Breast epithelium (tissue), 3 donors: ENCODE measurements at regions not wholly inside any gene's neighbourhood (a gene's known extent, or its start where the extent isn't known, plus 50 kb on each side); places are given as distances from the start of the nearest gene placed in this dataset.

Experiments used
- POLR2A ChIP-seq: fragments of 450-650 bp; IDR thresholded peaks from one replicate; pipeline ENCODE4 v1.6.1; 2016; ENCODE audit warnings: antibody characterized with exemption, mild to moderate bottlenecking, moderate library complexity
- POLR2AphosphoS5 ChIP-seq, 3 donors: sonication (generic); formaldehyde crosslinking; IDR thresholded peaks; one replicate each; pipeline ENCODE4 v1.6.1; 2017; ENCODE audit warnings: antibody characterized with exemption in 3 of 3
- TF ChIP-seq, protein P1 (sequence below), 3 donors: fragments of 450-650 bp; IDR thresholded peaks; one replicate each; pipeline ENCODE4 v1.5.1; 2016 to 2017; ENCODE audit warnings: antibody characterized with exemption in 3 of 3, mild to moderate bottlenecking in 3 of 3, moderate library complexity in 3 of 3

DNA sequence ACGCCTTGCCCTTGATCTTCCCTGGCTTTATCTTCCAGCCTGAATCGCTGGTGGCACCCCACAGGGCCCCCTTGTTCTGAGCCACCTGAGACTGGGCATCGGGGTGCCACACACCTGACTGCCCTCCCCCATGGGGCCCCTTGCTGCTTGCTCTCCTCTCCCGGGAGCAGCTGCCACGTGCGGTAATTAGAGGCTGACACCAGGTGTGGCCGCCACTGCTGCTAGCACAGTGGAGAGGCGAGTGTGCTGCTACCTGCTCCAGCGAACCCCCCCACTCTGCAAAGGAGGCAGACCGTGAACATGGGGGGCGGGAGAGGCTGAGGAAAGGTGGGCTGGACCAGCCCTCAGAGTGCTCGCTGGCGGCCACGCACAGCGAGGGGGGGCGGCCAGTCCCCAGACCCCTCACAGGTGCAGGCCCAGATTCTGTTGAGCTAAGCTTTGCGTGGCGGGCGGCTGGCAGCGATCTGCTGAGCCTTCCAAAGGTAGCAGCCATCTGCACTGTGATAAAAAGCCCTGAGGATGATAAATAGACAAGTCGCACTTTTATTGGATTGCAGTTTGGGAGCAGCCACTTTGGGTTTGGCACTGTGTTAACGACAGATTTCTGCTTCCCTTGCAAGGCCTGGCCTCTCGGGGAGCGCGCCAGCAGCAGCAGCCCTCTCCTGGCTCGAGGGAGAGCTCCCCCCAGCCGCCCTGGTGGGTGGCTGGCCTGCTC lies 167.9 kb upstream of the GSE1 start:
- no peak for TF ChIP-seq POLR2A
- TF ChIP-seq, protein P1, sequence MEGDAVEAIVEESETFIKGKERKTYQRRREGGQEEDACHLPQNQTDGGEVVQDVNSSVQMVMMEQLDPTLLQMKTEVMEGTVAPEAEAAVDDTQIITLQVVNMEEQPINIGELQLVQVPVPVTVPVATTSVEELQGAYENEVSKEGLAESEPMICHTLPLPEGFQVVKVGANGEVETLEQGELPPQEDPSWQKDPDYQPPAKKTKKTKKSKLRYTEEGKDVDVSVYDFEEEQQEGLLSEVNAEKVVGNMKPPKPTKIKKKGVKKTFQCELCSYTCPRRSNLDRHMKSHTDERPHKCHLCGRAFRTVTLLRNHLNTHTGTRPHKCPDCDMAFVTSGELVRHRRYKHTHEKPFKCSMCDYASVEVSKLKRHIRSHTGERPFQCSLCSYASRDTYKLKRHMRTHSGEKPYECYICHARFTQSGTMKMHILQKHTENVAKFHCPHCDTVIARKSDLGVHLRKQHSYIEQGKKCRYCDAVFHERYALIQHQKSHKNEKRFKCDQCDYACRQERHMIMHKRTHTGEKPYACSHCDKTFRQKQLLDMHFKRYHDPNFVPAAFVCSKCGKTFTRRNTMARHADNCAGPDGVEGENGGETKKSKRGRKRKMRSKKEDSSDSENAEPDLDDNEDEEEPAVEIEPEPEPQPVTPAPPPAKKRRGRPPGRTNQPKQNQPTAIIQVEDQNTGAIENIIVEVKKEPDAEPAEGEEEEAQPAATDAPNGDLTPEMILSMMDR (IDR thresholded peaks at IDR 0.05) = no peak
- TF ChIP-seq POLR2AphosphoS5 (IDR thresholded peaks at IDR 0.05) = no peak
